Natural killer cell (primary cell): ENCODE measurements at regions not wholly inside any gene's neighbourhood (a gene's known extent, or its start where the extent isn't known, plus 50 kb on each side); places are given as distances from the start of the nearest gene placed in this dataset.

Source experiments
- ATAC-seq, 3 donors: fragments of 150-1000 bp in 2 of 3; fragments of 200-7000 bp in 1 of 3; cut with Tn5 transposase; 1 replicate in 1 of 3; 2 replicates in 2 of 3; pipeline ENCODE4 v1.10.0; 2021; ENCODE audit warnings: mild to moderate bottlenecking in 2 of 3, moderate library complexity in 2 of 3
- DNase-seq, 2 donors: peaks; one replicate each; pipeline versions ENCODE4 v3.0.0 to v3.0.0-alpha.2; 2013 to 2021; ENCODE audit warnings: mixed read lengths in 1 of 2
- H3K27ac ChIP-seq: one replicate; pipeline ENCODE4 v1.5.1; 2013; ENCODE audit warnings: mild to moderate bottlenecking, low read length
- H3K27me3 ChIP-seq: one replicate; pipeline ENCODE4 v1.6.1; 2013; ENCODE audit warnings: low read length; ENCODE audit not compliant: control insufficient read depth, insufficient read depth
- H3K36me3 ChIP-seq: one replicate; pipeline ENCODE4 v1.6.1; 2013; ENCODE audit warnings: low read length; ENCODE audit not compliant: control insufficient read depth, insufficient read depth
- H3K4me1 ChIP-seq: one replicate; pipeline ENCODE4 v1.6.1; 2013; ENCODE audit warnings: low read length; ENCODE audit not compliant: control insufficient read depth, insufficient read depth
- H3K4me3 ChIP-seq: one replicate; pipeline ENCODE4 v1.5.1; 2013; ENCODE audit warnings: low read length
- H3K9me3 ChIP-seq: one replicate; pipeline ENCODE4 v1.6.1; 2013; ENCODE audit warnings: low read length; ENCODE audit not compliant: control insufficient read depth, insufficient read depth
- H3K27ac Mint-ChIP-seq, 2 donors: one replicate each; pipeline ENCODE4 v1.8.0; 2022; ENCODE audit warnings: mild to moderate bottlenecking in 2 of 2, mixed read lengths in 2 of 2, moderate library complexity in 1 of 2
- H3K27me3 Mint-ChIP-seq, 2 donors: one replicate each; pipeline ENCODE4 v1.8.0; 2022; ENCODE audit warnings: low read depth in 2 of 2, mixed read lengths in 2 of 2
- H3K36me3 Mint-ChIP-seq: one replicate; pipeline ENCODE4 v1.8.0; 2022; ENCODE audit warnings: mixed read lengths
- H3K4me1 Mint-ChIP-seq, 2 donors: one replicate each; pipeline ENCODE4 v1.8.0; 2022; ENCODE audit warnings: mixed read lengths in 2 of 2
- H3K4me3 Mint-ChIP-seq: one replicate; pipeline ENCODE4 v1.8.0; 2022; ENCODE audit warnings: mild to moderate bottlenecking, moderate library complexity, mixed read lengths
- H3K9me3 Mint-ChIP-seq, 2 donors: one replicate each; pipeline ENCODE4 v1.8.0; 2022; ENCODE audit warnings: mixed read lengths in 2 of 2
- CTCF ChIP-seq: fragments of 200-600 bp; IDR thresholded peaks from one replicate; pipeline ENCODE4 v1.8.0; 2022; ENCODE audit warnings: antibody characterized with exemption
- WGBS: methylation state at CpG from one replicate; pipeline ENCODE4 v1.1.7; 2013; ENCODE audit warnings: missing lambda C conversion rate; ENCODE audit not compliant: insufficient coverage; 5-methylcytosine and 5-hydroxymethylcytosine counted together
- intact Hi-C: fragments of 100-400 bp; cut with micrococcal nuclease; formaldehyde crosslinking; loops from one replicate; pipeline ENCODE4 v1.14.2; 2022

GRCh38 chr1:81597720-81598426 lies 202.9 kb upstream of the ADGRL2 start:
- intact Hi-C loops: no loop called here
- no peak overlapping the region for H3K4me3 Mint-ChIP-seq
- 94% methylated on average over 2 of the region's 3 CpGs for WGBS

GRCh38 chr1:81596341-81596740 lies 204.4 kb upstream of the ADGRL2 start:
- intact Hi-C loops: no loop called here
- Mint-ChIP-seq H3K4me1 (no peaks in the 10 kb centered on the region), H3K27me3 (no peaks in the 10 kb centered on the region), H3K4me3 (no peak overlapping the region), H3K36me3 (no peaks in the 10 kb centered on the region), H3K27ac (no peak overlapping the region), H3K9me3 (peaks cover 11 to 15% of the 10 kb centered on the region in 2 donors)
- no peak overlapping the region for H3K4me3 ChIP-seq
- H3K36me3 ChIP-seq: no peaks in the 10 kb centered on the region
- DNase-seq (no peak), ATAC-seq (no peak)
- no peaks in the 10 kb centered on the region for H3K27me3 ChIP-seq
- WGBS: 89% methylated on average over 14 of the region's 14 CpGs
- no peaks in the 10 kb centered on the region for H3K4me1 ChIP-seq
- TF ChIP-seq CTCF: no peak
- no peak overlapping the region for H3K27ac ChIP-seq
- no peaks in the 10 kb centered on the region for H3K9me3 ChIP-seq

More at GRCh38 chr1:81597720-81598426, 202.9 kb upstream of the ADGRL2 start:
- ATAC-seq: no peak
- peaks cover 10 to 15% of the 10 kb centered on the region in 2 donors for H3K9me3 Mint-ChIP-seq
- no peaks in the 10 kb centered on the region for H3K36me3 ChIP-seq
- H3K27me3 ChIP-seq: no peaks in the 10 kb centered on the region
- no peaks in the 10 kb centered on the region for H3K27me3 Mint-ChIP-seq
- no peaks in the 10 kb centered on the region for H3K36me3 Mint-ChIP-seq
- no peak for DNase-seq
- H3K27ac ChIP-seq: no peak overlapping the region
- H3K4me1 ChIP-seq: no peaks in the 10 kb centered on the region
- H3K4me3 ChIP-seq: no peak overlapping the region
- TF ChIP-seq CTCF: no peak
- H3K27ac Mint-ChIP-seq: no peak overlapping the region
- no peaks in the 10 kb centered on the region for H3K9me3 ChIP-seq
- no peaks in the 10 kb centered on the region for H3K4me1 Mint-ChIP-seq

- Mint-ChIP-seq H3K27me3 (no peaks in the 10 kb centered on the region), H3K27ac (no peak overlapping the region), H3K4me3 (no peak overlapping the region), H3K9me3 (peaks cover 9 to 14% of the 10 kb centered on the region in 2 donors), H3K36me3 (no peaks in the 10 kb centered on the region), H3K4me1 (no peaks in the 10 kb centered on the region)
- H3K27me3 ChIP-seq: no peaks in the 10 kb centered on the region
- H3K4me1 ChIP-seq: no peaks in the 10 kb centered on the region
- H3K9me3 ChIP-seq: no peaks in the 10 kb centered on the region
- ATAC-seq (no peak), DNase-seq (no peak)
- WGBS: 92% methylated on average over 1 of the region's 1 CpG
- no peak for TF ChIP-seq CTCF
- H3K4me3 ChIP-seq: no peak overlapping the region
- no peak overlapping the region for H3K27ac ChIP-seq
- intact Hi-C loops: no loop called here
- no peaks in the 10 kb centered on the region for H3K36me3 ChIP-seq
Observed at GRCh38 chr1:81594206-81594605, 206.5 kb upstream of the ADGRL2 start.

- peaks cover 5 to 16% of the 10 kb centered on the region in 2 donors for H3K9me3 Mint-ChIP-seq
- intact Hi-C loops: no loop called here
Observed at GRCh38 chr1:81592233-81592632, 208.5 kb upstream of the ADGRL2 start.

More at GRCh38 chr1:81592233-81592632, 208.5 kb upstream of the ADGRL2 start:
- H3K4me1 Mint-ChIP-seq: no peaks in the 10 kb centered on the region
- ATAC-seq: no peak
- H3K36me3 Mint-ChIP-seq: no peaks in the 10 kb centered on the region
- no peak for DNase-seq
- Histone ChIP-seq H3K27me3 (no peaks in the 10 kb centered on the region), H3K4me3 (no peak overlapping the region), H3K4me1 (no peaks in the 10 kb centered on the region), H3K36me3 (no peaks in the 10 kb centered on the region), H3K27ac (no peak overlapping the region), H3K9me3 (no peaks in the 10 kb centered on the region)
- no peak overlapping the region for H3K27ac Mint-ChIP-seq
- WGBS: 33% methylated on average over 1 of the region's 2 CpGs
- H3K27me3 Mint-ChIP-seq: no peaks in the 10 kb centered on the region
- H3K4me3 Mint-ChIP-seq: no peak overlapping the region
- no peak for TF ChIP-seq CTCF
